T47D (cell line): ENCODE measurements at regions not wholly inside any gene's neighbourhood (a gene's known extent, or its start where the extent isn't known, plus 50 kb on each side); places are given as distances from the start of the nearest gene placed in this dataset.
A peak's percentile ranks its signal among the peaks of the same experiment; 100 is the strongest.
"Not testable (repeated sequence)": the region's sequence is repeated elsewhere in the genome, so short reads cannot be mapped to it uniquely, and the experiment has no call there.

Experiments
- DNase-seq, 2 experiments: peaks; one replicate each; pipeline versions ENCODE4 v3.0.0 to v3.0.0-alpha.2; 2011 to 2012; ENCODE audit warnings: low read depth in 1 of 2, low spot score in 1 of 2
- JUND ChIP-seq: IDR thresholded peaks from 2 replicates; pipeline ENCODE4 v1.6.1; 2012; ENCODE audit warnings: low read depth
- in situ Hi-C: cut with HindIII; loops from 2 replicates; pipeline ENCODE4 v1.10.0; 2016; ENCODE audit warnings: low sequenced_read_pairs, low pct_unique_long_range_greater_than_20kb

GRCh38 chr10:76641215-76641614, 996.4 kb downstream of the KCNMA1 start:
- DNase-seq: no peak
- in situ Hi-C loops: no loop called here
- TF ChIP-seq JUND: no peak

GRCh38 chr10:76640806-76641205, 996.8 kb downstream of the KCNMA1 start:
- TF ChIP-seq JUND: no peak
- in situ Hi-C loops: no loop called here

GRCh38 chr10:76632767-76633051, 1004.9 kb downstream of the KCNMA1 start:
- TF ChIP-seq JUND: no peak
- DNase-seq: peak; percentile 37 to 71

More at GRCh38 chr10:76640806-76641205, 996.8 kb downstream of the KCNMA1 start:
- no peak for DNase-seq

GRCh38 chr10:76631884-76632766, 1005.5 kb downstream of the KCNMA1 start:
- TF ChIP-seq JUND: no peak
- DNase-seq: no peak
- in situ Hi-C loops: no loop called here

More at GRCh38 chr10:76632767-76633051, 1004.9 kb downstream of the KCNMA1 start:
- in situ Hi-C loops: no loop called here

- TF ChIP-seq JUND: no peak
- in situ Hi-C loops: no loop called here
- no peak for DNase-seq
Measured at GRCh38 chr10:76631036-76631670, 1006.5 kb downstream of the KCNMA1 start.

DNA sequence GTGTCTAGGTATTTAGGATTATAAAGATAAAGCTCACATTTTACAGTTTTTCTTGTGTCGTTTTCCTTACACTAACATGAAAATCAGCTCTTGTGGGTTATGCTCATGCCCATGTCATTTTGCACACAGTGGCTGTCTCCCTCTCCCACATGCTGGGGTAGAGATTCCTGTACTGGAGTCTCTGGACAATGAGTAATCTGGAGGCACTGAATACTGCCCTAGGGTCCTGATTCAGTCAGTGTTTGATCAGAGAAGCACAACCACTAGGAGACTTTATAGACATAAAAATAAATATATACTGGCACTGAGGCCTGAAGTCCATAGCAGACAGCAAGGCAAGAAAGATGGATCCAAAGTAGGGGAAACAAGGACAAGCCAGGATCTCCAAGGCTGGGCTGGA, 1008.8 kb downstream of the KCNMA1 start:
- in situ Hi-C loops: no loop called here
- no peak for DNase-seq
- TF ChIP-seq JUND: no peak

- DNase-seq: no peak
- in situ Hi-C loops: no loop called here
- no peak for TF ChIP-seq JUND
Measured at GRCh38 chr10:76626386-76626785, 1011.2 kb downstream of the KCNMA1 start.

- in situ Hi-C loops: no loop called here
- TF ChIP-seq JUND: no peak
- no peak for DNase-seq
Measured at GRCh38 chr10:76624470-76624869, 1013.1 kb downstream of the KCNMA1 start.

DNA sequence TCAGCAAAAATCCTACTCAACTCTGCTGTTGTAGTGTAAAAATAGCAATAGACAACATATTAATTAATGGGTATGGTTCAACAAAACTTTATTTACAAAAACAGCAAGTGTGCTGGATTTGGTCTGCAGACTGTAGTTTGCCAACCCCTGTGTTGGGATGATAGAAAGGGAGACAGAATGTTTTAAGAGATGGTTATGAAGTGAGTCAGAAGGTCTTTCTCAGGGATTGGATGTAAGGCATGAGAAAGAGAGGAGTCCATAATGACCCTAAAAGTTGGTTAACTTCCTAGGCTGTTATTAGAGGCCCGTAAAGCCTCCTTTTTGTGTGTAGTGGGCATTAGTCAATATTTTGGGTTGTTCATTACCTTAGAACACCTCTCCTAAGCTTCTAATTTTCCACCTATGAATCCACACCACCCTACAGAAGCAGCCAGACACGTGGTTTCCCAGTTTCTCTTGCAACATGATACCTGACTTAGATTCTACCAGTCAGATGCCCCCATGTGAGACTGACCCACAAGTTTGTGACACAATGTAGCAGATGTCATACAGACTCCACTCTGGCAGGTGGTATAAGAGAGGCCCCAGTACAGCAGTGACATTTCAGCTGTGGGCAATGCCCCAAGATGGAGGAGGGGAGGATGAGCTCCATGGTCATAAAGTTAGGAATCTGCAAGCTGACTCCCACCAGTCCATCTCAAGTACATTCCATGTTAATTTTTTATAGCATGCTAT, 1015.6 kb downstream of the KCNMA1 start:
- TF ChIP-seq JUND: no peak
- in situ Hi-C loops: no loop called here

GRCh38 chr10:76618641-76619040, 1019.0 kb downstream of the KCNMA1 start:
- TF ChIP-seq JUND: no peak
- in situ Hi-C loops: no loop called here
- no peak for DNase-seq

More for the DNA sequence above, 1015.6 kb downstream of the KCNMA1 start:
- no peak for DNase-seq

DNA sequence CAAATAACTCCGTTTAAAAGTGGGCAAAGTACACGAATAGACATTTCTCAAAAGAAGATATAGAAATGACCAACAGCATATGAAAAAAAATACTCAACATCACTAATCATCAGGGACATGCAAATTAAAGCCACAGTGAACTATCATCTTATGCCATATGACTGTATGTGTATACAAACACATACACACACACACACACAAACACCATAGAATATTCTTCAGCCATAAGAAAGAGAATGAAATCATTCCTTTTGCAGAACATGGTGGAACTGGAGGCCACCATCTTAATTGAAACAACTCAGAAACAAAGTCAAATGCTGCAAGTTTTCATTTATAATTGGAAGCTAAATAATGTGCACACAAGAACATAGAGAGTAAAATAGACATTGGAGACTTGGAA, 1019.4 kb downstream of the KCNMA1 start:
- in situ Hi-C loops: no loop called here
- DNase-seq: no peak
- TF ChIP-seq JUND: no peak

- DNase-seq, in situ Hi-C loops: not testable (repeated sequence)
Measured at GRCh38 chr10:76616666-76617065, 1020.9 kb downstream of the KCNMA1 start.

GRCh38 chr10:76615049-76615448, 1022.6 kb downstream of the KCNMA1 start:
- DNase-seq: no peak
- in situ Hi-C loops: no loop called here
- no peak for TF ChIP-seq JUND
